Coronary artery (tissue), 2 donors: ENCODE measurements at regions not wholly inside any gene's neighbourhood (a gene's known extent, or its start where the extent isn't known, plus 50 kb on each side); places are given as distances from the start of the nearest gene placed in this dataset.

Experiments used
- DNase-seq: peaks from one replicate; pipeline ENCODE4 v3.0.0-alpha.2; 2017; ENCODE audit warnings: low spot score
- H3K27ac ChIP-seq, 2 donors: fragments of 200-600 bp; sonication (generic); one replicate each; pipeline ENCODE4 v1.5.1; 2016 to 2019
- H3K4me3 ChIP-seq: fragments of 200-600 bp; sonication (generic); 2 replicates; pipeline ENCODE4 v1.5.1; 2016; ENCODE audit warnings: mild to moderate bottlenecking, moderate library complexity
- TF ChIP-seq, protein P1 (sequence below): fragments of 200-600 bp; sonication (generic); IDR thresholded peaks from one replicate; pipeline ENCODE4 v1.5.1; 2019; ENCODE audit warnings: antibody characterized with exemption

DNA sequence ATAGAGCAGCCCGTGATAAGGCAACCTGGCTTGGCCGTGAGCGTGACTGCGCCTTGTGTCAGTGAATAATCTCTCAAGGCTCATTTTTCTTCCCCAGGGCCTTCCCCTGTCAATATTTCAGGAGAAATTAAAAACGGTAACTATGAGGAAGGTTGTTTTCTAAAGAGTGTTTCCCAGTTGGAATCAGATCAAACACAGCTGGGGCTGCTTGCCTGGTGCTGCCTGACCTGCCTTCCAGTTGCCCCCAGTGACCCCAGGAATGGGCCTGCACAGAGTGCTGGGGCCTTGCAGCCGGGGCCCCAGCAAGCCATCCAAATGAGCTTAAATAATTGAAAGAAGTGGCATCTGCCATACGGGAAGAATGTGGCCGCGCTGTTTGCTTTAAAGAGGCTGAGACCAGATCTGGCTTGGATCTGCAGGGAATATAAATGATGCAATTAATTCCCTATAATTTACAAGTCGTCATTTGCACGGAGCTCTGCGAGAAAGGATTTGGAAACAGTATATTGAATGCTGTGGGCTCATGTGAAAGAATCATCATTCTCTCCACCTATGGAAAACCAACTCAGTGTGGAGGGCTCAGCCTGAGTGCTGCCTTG is 203.9 kb downstream of the C1orf94 start:
- H3K27ac ChIP-seq = no peak overlapping the region
- H3K4me3 ChIP-seq = no peak overlapping the region
- TF ChIP-seq, protein P1, sequence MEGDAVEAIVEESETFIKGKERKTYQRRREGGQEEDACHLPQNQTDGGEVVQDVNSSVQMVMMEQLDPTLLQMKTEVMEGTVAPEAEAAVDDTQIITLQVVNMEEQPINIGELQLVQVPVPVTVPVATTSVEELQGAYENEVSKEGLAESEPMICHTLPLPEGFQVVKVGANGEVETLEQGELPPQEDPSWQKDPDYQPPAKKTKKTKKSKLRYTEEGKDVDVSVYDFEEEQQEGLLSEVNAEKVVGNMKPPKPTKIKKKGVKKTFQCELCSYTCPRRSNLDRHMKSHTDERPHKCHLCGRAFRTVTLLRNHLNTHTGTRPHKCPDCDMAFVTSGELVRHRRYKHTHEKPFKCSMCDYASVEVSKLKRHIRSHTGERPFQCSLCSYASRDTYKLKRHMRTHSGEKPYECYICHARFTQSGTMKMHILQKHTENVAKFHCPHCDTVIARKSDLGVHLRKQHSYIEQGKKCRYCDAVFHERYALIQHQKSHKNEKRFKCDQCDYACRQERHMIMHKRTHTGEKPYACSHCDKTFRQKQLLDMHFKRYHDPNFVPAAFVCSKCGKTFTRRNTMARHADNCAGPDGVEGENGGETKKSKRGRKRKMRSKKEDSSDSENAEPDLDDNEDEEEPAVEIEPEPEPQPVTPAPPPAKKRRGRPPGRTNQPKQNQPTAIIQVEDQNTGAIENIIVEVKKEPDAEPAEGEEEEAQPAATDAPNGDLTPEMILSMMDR = no peak
- peak; percentile 21 for DNase-seq

DNA sequence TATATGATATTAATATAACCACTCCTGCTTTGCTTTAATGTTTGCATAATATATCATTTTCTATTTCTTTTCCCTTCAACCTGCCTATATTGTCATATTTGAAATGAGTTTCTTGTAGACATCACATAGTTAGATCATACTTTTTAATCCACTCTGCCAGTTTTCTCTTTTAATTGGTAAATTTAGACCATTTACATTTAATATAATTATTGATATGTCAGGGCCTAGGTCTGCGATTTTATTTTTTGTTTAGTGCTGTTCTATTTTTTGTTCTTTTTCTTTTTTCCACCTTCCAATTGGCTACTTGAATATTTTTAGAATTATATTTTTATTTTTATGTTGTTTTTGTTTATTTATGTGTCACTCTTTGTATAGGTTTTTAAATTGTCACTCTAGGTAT is 213.3 kb downstream of the C1orf94 start:
- Histone ChIP-seq H3K27ac (no peak overlapping the region), H3K4me3 (no peak overlapping the region)
- TF ChIP-seq, protein P1 = no peak
- DNase-seq = no peak

DNA sequence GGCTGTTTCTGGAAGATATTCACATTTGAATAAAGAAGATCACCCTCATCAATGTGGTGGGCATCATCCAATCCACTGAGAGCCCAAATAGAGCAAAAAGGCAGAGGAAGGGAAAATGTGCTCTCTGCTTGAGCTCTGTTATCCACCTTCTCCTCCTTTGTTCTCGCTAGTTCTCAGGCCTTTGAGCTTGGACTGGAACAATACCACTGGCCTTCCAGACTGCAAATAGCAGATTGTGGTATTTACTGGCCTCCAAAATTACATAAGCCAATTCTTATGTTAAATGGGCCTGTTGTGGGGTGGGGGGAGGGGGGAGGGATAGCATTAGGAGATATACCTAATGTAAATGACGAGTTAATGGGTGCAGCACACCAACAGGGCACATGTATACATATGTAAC is 219.3 kb downstream of the C1orf94 start:
- Histone ChIP-seq H3K27ac (no peak overlapping the region), H3K4me3 (no peak overlapping the region)
- DNase-seq = no peak
- TF ChIP-seq, protein P1 = no peak

DNA sequence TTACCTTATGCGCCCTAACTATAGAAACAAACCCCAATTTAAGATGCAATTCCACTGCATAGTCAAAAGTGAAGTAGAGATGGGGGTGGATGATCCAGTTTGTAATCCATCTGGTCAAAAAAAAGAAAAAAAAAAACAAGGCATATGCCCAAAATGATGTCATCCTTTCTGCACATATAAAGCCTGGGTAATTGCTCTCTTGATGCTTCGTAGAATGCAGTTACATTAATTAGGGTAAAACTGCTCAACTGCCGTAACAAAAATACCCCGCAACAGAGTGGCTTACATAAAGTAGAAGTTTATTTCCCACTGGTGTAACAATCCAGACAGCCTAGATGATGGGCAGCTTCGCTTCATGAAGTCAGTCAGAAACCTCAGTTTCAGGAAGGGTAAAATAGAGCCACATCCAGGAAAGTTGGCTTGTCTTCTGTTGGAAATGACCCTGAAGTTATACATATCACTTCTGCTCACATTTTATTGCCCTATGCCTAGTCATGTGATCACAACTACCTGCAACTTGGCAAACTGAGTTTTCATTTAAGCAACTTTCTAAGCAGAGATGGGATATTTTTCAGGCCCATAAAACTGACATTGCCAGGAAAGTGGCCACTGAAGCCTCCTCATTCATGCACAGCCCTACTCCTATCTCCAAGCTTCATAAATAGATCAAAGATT is 221.7 kb downstream of the C1orf94 start:
- no peak for DNase-seq
- TF ChIP-seq, protein P1 = no peak
- H3K27ac ChIP-seq = no peak overlapping the region
- H3K4me3 ChIP-seq = no peak overlapping the region

DNA sequence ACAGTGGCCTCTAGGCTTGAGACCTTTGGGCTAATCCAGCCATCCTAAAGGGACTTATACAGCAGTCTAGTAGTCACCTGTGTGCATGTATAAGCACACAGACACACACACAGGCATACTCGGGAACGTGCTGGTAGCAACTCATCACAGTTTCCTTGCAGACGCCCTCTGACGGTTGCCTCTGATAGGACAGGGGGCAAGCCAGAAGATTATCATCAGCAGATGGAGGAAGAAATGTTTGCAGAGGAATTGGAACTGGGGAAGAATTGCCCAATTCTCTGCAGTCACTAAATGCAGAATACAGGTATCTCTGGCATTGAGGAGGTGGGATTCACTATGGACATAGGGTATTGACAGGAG is 222.2 kb downstream of the C1orf94 start:
- TF ChIP-seq, protein P1 = no peak
- Histone ChIP-seq H3K4me3 (no peak overlapping the region), H3K27ac (no peak overlapping the region)
- DNase-seq = peak; percentile 11

DNA sequence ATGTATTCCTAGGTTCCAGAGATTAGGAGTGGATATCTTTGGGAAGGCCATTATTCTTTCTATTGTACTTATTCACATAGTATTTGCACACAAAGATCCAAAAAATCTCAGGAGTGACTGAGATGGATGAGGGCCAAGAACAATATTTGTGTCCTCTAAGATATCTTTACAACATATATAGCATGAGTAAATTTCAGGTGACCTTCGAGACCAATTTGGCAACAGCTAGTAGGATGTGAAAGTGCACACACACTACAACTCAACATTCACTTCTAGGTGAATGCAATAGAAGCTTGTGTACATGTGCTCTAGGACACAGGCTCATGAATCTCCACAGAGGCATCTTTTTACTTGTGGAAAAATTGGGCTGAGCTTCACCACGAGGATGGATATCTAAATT is 224.0 kb downstream of the C1orf94 start:
- TF ChIP-seq, protein P1 = no peak
- DNase-seq = no peak
- H3K4me3 ChIP-seq = no peak overlapping the region
- H3K27ac ChIP-seq = no peak overlapping the region

DNA sequence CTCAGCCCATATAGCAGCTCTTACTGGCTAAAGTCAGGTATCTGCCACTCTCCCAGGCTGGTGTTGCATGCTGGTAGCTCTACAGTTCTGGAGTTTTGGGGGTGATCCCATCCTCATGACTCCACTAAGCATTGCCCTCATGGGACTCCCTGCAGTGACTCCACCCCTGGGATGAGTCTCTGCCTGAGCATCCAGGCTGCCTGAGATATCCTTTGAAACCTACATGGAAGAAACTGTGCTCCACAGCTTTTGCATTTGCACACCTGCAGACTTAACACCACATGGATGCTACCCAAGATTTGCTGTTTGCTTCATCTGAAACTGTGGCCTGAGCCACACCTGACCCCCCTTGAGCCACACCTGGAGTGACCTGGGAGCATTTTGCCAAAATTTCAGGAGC is 226.4 kb downstream of the C1orf94 start:
- peak; percentile 35 for DNase-seq
- TF ChIP-seq, protein P1 = no peak
- Histone ChIP-seq H3K4me3 (no peak overlapping the region), H3K27ac (no peak overlapping the region)
